PC-9 (cell line): ENCODE measurements at regions not wholly inside any gene's neighbourhood (a gene's known extent, or its start where the extent isn't known, plus 50 kb on each side); places are given as distances from the start of the nearest gene placed in this dataset.

Experiments
- BruUV-seq: library from RNA; stranded (reverse); fragments of 400-500 nt; replicated peaks from 2 replicates; lab custom pipeline; 2021; lab: Mats Ljungman, UMichigan
- CTCF ChIA-PET: fragments of 300-600 bp; sonication (Branson Sonifier 250); formaldehyde crosslinking; loops from one replicate; lab custom pipeline; 2022; ENCODE audit warnings: antibody characterized with exemption; lab: Charles Lee
- POLR2A ChIA-PET: fragments of 300-600 bp; sonication (Branson Sonifier 250); formaldehyde crosslinking; loops from one replicate; lab custom pipeline; 2022; ENCODE audit warnings: antibody characterized with exemption; ENCODE audit not compliant: unreplicated experiment; lab: Charles Lee
- DNase-seq, 2 experiments: peaks; one replicate each; pipeline versions ENCODE4 v3.0.0 to v3.0.0-alpha.2; 2015 to 2022; ENCODE audit warnings: mixed read lengths in 1 of 2
- H2AFZ ChIP-seq: fragments of 200-600 bp; sonication (generic); 2 replicates; pipeline ENCODE4 v1.8.1; 2017; ENCODE audit warnings: antibody characterized with exemption
- H3F3A ChIP-seq: fragments of 200-600 bp; sonication (generic); 2 replicates; pipeline ENCODE4 v1.8.1; 2017; ENCODE audit warnings: antibody characterized with exemption, mild to moderate bottlenecking, low read depth; ENCODE audit not compliant: insufficient read depth
- H3K27ac ChIP-seq: fragments of 200-600 bp; sonication (generic); 2 replicates; pipeline ENCODE4 v1.6.1; 2016; ENCODE audit warnings: mixed run types
- H3K27me3 ChIP-seq: fragments of 200-600 bp; sonication (generic); 2 replicates; pipeline ENCODE4 v1.6.1; 2016; ENCODE audit warnings: low read depth, mixed run types; ENCODE audit not compliant: insufficient read depth
- H3K36me3 ChIP-seq: fragments of 200-600 bp; sonication (generic); 2 replicates; pipeline ENCODE4 v1.6.1; 2016; ENCODE audit warnings: low read depth, mixed run types
- H3K4me1 ChIP-seq: fragments of 200-600 bp; sonication (generic); replicated peaks from 2 replicates; pipeline ENCODE4 v1.6.1; 2016; ENCODE audit warnings: mixed run types; ENCODE audit not compliant: insufficient read depth
- H3K4me2 ChIP-seq: fragments of 200-600 bp; sonication (generic); 2 replicates; pipeline ENCODE4 v1.6.1; 2017; ENCODE audit warnings: mixed run types
- H3K4me3 ChIP-seq: fragments of 200-600 bp; sonication (generic); 2 replicates; pipeline ENCODE4 v1.6.1; 2016; ENCODE audit warnings: mixed run types
- H3K79me2 ChIP-seq: fragments of 200-600 bp; sonication (generic); 2 replicates; pipeline ENCODE4 v1.6.1; 2017; ENCODE audit warnings: low read depth, mixed run types
- H3K9me2 ChIP-seq: fragments of 200-600 bp; sonication (generic); 2 replicates; pipeline ENCODE4 v1.8.1; 2017; ENCODE audit warnings: mild to moderate bottlenecking; ENCODE audit not compliant: insufficient read depth
- H3K9me3 ChIP-seq: fragments of 200-600 bp; sonication (generic); 2 replicates; pipeline ENCODE4 v1.8.1; 2016; ENCODE audit warnings: low read depth; ENCODE audit not compliant: insufficient read depth
- H4K20me1 ChIP-seq: fragments of 200-600 bp; sonication (generic); 2 replicates; pipeline ENCODE4 v1.8.1; 2017; ENCODE audit not compliant: insufficient read depth
- EZH2 ChIP-seq: fragments of 200-600 bp; sonication (generic); IDR thresholded peaks from 2 replicates; pipeline ENCODE4 v1.8.0; 2017; ENCODE audit warnings: antibody characterized with exemption, low read depth
- intact Hi-C: fragments of 100-400 bp; cut with micrococcal nuclease; formaldehyde crosslinking; loops from one replicate; pipeline ENCODE4 v1.10.0; 2022; ENCODE audit not compliant: unreplicated experiment
- TF ChIP-seq, protein P1 (sequence below): fragments of 200-600 bp; sonication (generic); conservative IDR thresholded peaks from 2 replicates; pipeline ENCODE4 v1.6.1; 2017; ENCODE audit warnings: mixed run types, antibody characterized with exemption, mild to moderate bottlenecking, moderate library complexity

DNA sequence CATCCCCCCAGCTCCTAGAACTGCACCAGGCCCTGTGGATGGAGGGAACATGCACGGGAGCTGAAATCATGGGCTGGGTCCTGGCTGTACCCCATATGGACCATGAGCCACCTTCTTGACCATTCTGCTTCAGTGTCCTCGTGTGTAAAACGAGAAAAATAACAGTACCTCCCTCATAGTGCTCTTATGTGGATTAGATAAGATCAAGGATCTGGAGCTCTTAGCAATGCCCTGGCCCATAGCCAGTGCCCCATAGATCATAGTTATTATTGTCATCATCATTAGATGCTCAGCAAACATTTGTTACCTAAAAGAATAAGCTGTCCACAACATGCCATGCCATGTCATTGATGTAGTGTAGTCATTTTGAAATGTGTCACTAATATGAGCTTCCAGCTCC, 71.3 kb downstream of the SYNE3 start:
- Histone ChIP-seq H4K20me1 (no peaks in the 10 kb centered on the region), H3K27me3 (no peaks in the 10 kb centered on the region), H3F3A (no peaks in the 10 kb centered on the region), H2AFZ (no peak overlapping the region), H3K4me1 (no peaks in the 10 kb centered on the region), H3K4me2 (no peak overlapping the region), H3K36me3 (no peaks in the 10 kb centered on the region), H3K27ac (no peak overlapping the region), H3K79me2 (no peaks in the 10 kb centered on the region), H3K4me3 (no peak overlapping the region), H3K9me2 (no peaks in the 10 kb centered on the region), H3K9me3 (no peaks in the 10 kb centered on the region)
- DNase-seq: no peak
- ChIA-PET POLR2A (no interaction called here), CTCF (no interaction called here)
- no TSS peak for BruUV-seq
- intact Hi-C loops: no loop called here
- no peak for TF ChIP-seq EZH2
- TF ChIP-seq, protein P1, sequence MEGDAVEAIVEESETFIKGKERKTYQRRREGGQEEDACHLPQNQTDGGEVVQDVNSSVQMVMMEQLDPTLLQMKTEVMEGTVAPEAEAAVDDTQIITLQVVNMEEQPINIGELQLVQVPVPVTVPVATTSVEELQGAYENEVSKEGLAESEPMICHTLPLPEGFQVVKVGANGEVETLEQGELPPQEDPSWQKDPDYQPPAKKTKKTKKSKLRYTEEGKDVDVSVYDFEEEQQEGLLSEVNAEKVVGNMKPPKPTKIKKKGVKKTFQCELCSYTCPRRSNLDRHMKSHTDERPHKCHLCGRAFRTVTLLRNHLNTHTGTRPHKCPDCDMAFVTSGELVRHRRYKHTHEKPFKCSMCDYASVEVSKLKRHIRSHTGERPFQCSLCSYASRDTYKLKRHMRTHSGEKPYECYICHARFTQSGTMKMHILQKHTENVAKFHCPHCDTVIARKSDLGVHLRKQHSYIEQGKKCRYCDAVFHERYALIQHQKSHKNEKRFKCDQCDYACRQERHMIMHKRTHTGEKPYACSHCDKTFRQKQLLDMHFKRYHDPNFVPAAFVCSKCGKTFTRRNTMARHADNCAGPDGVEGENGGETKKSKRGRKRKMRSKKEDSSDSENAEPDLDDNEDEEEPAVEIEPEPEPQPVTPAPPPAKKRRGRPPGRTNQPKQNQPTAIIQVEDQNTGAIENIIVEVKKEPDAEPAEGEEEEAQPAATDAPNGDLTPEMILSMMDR: no peak

DNA sequence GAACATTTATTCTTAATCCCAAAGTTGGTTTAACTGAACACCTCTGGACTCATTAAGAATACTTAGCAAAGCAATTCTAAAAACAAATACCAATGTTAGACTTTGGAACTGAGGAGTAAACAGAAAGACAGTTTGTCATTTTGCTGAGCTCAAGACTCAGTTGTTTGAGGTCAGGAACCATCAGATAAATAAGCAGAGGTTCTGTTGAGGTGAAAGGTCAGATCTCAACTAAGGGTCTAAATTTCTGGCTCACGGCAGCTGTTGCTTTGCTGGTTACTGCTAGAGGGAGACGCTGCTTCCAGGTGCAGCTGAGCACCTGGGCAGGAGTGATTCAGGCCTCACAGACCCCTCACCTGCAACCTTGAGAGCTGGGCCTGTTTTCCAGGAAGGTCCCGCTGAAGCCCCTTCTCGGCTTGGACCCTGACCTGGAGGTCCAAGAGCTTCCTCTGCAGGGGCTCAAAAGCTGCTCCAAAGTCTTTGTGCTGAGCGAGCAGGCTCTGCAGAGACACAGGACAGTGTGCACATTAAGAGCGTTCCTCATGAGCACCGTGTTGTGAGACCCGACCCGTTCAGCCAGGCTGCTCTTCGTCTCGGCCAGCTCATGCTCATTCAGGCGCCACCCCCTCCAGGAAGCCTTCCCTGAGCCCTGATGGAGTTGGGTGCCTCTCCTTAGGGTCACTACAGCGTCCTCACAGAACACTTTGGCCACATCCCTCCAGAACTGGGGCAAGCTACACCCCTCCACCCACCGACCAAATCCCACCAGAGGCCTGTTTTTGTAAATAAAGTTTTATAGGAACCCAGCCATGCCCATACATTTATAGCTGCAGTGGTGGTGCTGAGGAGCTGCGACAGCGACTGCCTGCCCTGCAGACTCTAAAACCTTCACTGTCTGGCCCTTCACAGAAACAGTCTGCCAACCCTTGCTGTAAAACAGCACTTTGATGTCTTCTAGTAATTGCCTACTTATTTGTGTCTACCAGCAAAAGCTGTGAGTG, 72.0 kb downstream of the SYNE3 start:
- CTCF ChIA-PET: interaction anchor here (0.7 kb wide), 1 partner anchor 241 kb away, joined by 3 read pairs; no protein-coding TSS in a partner anchor
- Histone ChIP-seq H3K4me2 (no peak overlapping the region), H3F3A (no peaks in the 10 kb centered on the region), H3K27ac (no peak overlapping the region), H3K79me2 (no peaks in the 10 kb centered on the region), H3K36me3 (no peaks in the 10 kb centered on the region), H2AFZ (no peak overlapping the region), H3K27me3 (no peaks in the 10 kb centered on the region), H3K9me2 (no peaks in the 10 kb centered on the region), H3K4me1 (no peaks in the 10 kb centered on the region), H4K20me1 (no peaks in the 10 kb centered on the region), H3K4me3 (no peak overlapping the region), H3K9me3 (no peaks in the 10 kb centered on the region)
- no peak for DNase-seq
- no TSS peak for BruUV-seq
- TF ChIP-seq, protein P1: no peak
- no peak for TF ChIP-seq EZH2
- POLR2A ChIA-PET: interaction anchor here (0.5 kb wide), 1 partner anchor 178 kb away, joined by 3 read pairs; no protein-coding TSS in a partner anchor
- intact Hi-C loops: no loop called here

DNA sequence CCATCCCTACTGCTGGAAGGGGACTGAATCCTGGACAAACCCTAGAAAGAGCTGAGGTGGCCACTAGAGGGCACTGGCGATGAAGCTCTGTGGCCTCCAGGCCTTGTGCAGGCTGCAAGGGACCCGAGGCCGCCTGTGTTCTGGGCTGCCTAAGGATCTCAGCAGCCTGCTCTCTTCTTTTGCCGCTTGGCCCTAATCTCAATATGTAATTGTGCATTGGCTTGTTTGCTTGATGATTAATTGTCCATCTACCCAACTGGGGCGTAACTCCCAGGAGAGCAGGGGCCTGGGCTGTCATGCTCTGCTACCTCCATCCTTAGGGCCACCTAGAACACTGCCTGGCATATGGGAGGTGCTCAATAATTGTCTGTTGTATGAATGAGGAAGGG, 73.8 kb downstream of the SYNE3 start:
- H3K9me2 ChIP-seq: no peaks in the 10 kb centered on the region
- H3F3A ChIP-seq: no peaks in the 10 kb centered on the region
- no peaks in the 10 kb centered on the region for H3K36me3 ChIP-seq
- H3K27ac ChIP-seq: no peak overlapping the region
- TF ChIP-seq, protein P1: peak; percentile 77
- TF ChIP-seq EZH2: no peak
- no peak overlapping the region for H3K4me3 ChIP-seq
- no peak overlapping the region for H3K4me2 ChIP-seq
- H3K9me3 ChIP-seq: no peaks in the 10 kb centered on the region
- DNase-seq: peak; percentile 37 to 56
- H2AFZ ChIP-seq: no peak overlapping the region
- POLR2A ChIA-PET: no interaction called here
- no peaks in the 10 kb centered on the region for H3K4me1 ChIP-seq
- CTCF ChIA-PET: no interaction called here
- H3K27me3 ChIP-seq: no peaks in the 10 kb centered on the region
- no peaks in the 10 kb centered on the region for H3K79me2 ChIP-seq
- H4K20me1 ChIP-seq: no peaks in the 10 kb centered on the region
- intact Hi-C loops: loop anchor here (1.0 kb wide), 1 partner anchor 85 kb away; no protein-coding TSS in a partner anchor
- no TSS peak for BruUV-seq
